ENCODE measurements at regions not wholly inside any gene's neighbourhood (a gene's known extent, or its start where the extent isn't known, plus 50 kb on each side); places are given as distances from the start of the nearest gene placed in this dataset.

GRCh38 chr9:82164159-82164558, 175.6 kb downstream of the SPATA31D1 start:
- H3K27ac Mint-ChIP-seq, result no peak overlapping the region
- H3K36me3 Mint-ChIP-seq (ENCODE audit: insufficient read depth in 1 of 3, low read depth in 3 of 3), result peaks cover 0 to 2% (median 0%) of the 10 kb centered on the region in 3 experiments; a peak in 2 of 7 replicates
- Histone ChIP-seq H3T11ph (ENCODE audit: low read length) (no peak overlapping the region), H4K20me1 (ENCODE audit: control insufficient read depth, insufficient read depth, insufficient read length) (no peaks in the 10 kb centered on the region), H3K14ac (ENCODE audit: insufficient read depth, low read length) (no peak overlapping the region), H3K79me1 (ENCODE audit: insufficient read depth, low read depth, low read length, poor library complexity, severe bottlenecking) (no peaks in the 10 kb centered on the region), H4K8ac (replicated peaks; ENCODE audit: insufficient read length, low read depth, low read length) (no peak overlapping the region), H4K5ac (ENCODE audit: insufficient read length, low read depth, low read length) (no peak overlapping the region), H3K27me3 (ENCODE audit: insufficient read depth, low read length) (no peaks in the 10 kb centered on the region), H3K23ac (ENCODE audit: insufficient read length, low read depth, low read length) (no peak overlapping the region), H2BK20ac (ENCODE audit: low read depth, low read length, poor library complexity, severe bottlenecking) (no peak overlapping the region), H2BK5ac (ENCODE audit: insufficient read length, low read length) (no peak overlapping the region), H3K9ac (ENCODE audit: extremely low read depth, insufficient read length, low read length) (no peak overlapping the region), H2BK15ac (ENCODE audit: low read depth, low read length) (no peak overlapping the region), H3K18ac (ENCODE audit: insufficient read length, low read depth, low read length) (no peak overlapping the region), H2BK120ac (ENCODE audit: low read depth, low read length, poor library complexity, severe bottlenecking) (no peak overlapping the region), H3K23me2 (ENCODE audit: insufficient read length, low read depth, low read length, poor library complexity, severe bottlenecking) (no peaks in the 10 kb centered on the region), H3K4me2 (ENCODE audit: insufficient read depth, insufficient read length, low read length) (no peak overlapping the region), H4K91ac (ENCODE audit: insufficient read length, low read depth, low read length) (no peak overlapping the region), H3K4me1 (ENCODE audit: insufficient read depth, low read length) (no peaks in the 10 kb centered on the region), H2BK12ac (ENCODE audit: insufficient read length, low read depth, low read length) (no peak overlapping the region), H3K4ac (ENCODE audit: low read depth, low read length) (no peak overlapping the region), H3K9me3 (ENCODE audit: control insufficient read depth, low read depth, low read length) (no peaks in the 10 kb centered on the region), H2AK5ac (ENCODE audit: insufficient read length, low read length) (no peak overlapping the region), H3K79me2 (ENCODE audit: insufficient read depth, low read length) (no peaks in the 10 kb centered on the region), H3K27ac (ENCODE audit: insufficient read length, low read depth, low read length) (no peak overlapping the region), H2AFZ (ENCODE audit: low read length) (no peak overlapping the region), H3K56ac (ENCODE audit: insufficient read length, low read depth, low read length) (no peak overlapping the region)
- peaks cover 0 to 4% of the 10 kb centered on the region in 2 experiments; a peak in 1 of 4 replicates for H3K4me1 Mint-ChIP-seq
- no peaks in the 10 kb centered on the region for H3K27me3 Mint-ChIP-seq (ENCODE audit: low read depth)
- no peak for TF ChIP-seq CTCF (conservative IDR thresholded peaks at IDR 0.05)
- no CpG with 5 or more reads among the region's 2 CpGs for WGBS (ENCODE audit: extremely low coverage, insufficient read length, low lambda C conversion rate)
- H3K4me3 Mint-ChIP-seq, result no peak overlapping the region
- no peaks in the 10 kb centered on the region; a peak in 1 of 5 replicates for H3K9me3 Mint-ChIP-seq
- no peak for DNase-seq
